HG02571 (cell line): ENCODE measurements at regions not wholly inside any gene's neighbourhood (a gene's known extent, or its start where the extent isn't known, plus 50 kb on each side); places are given as distances from the start of the nearest gene placed in this dataset.
A peak's percentile ranks its signal among the peaks of the same experiment; 100 is the strongest.

Source experiments
- ATAC-seq: cut with Tn5 transposase; IDR thresholded peaks from one replicate; pipeline ENCODE4 v1.9.1; 2021; ENCODE audit warnings: mild to moderate bottlenecking, moderate library complexity; ENCODE audit not compliant: unreplicated experiment

- ATAC-seq = no peak
Measured at GRCh38 chr12:85568395-85569103, 267.7 kb downstream of the RASSF9 start.

DNA sequence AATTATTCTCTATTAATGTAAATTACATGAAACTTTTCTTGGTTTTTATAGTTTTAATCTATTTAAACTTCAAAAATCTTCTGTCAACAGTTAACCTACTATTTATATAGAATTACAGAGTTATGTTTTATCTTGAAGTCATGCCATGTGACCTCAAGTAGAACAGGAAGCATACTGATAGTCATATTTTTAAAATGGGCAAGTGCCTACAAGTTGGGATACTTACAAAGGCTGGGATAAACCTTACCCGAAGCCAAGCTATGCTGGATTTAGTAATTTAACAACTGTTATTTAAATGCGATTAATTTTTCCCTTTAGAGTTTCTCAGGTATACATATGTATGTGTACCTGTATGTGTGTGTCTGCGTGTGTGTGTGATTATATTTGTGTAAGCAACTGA lies 266.9 kb downstream of the RASSF9 start:
- no peak for ATAC-seq

DNA sequence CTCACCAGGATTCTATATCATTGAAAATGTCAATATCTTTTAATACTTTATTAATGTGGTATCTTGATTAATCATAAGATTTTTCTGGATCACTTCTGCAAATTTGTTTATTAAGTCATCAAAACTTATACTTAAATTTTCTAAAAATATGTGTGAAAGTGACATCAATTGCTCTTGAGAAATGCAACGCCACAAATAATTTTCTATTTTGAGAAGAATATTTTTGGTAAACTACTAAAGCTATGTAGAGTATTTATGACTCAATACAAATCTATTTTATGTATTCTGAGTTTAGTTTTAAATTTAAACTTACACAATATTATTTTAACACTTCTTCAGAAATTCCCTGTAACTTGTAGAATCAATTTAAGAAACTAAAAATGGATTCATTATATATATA lies 263.3 kb downstream of the RASSF9 start:
- no peak for ATAC-seq

DNA sequence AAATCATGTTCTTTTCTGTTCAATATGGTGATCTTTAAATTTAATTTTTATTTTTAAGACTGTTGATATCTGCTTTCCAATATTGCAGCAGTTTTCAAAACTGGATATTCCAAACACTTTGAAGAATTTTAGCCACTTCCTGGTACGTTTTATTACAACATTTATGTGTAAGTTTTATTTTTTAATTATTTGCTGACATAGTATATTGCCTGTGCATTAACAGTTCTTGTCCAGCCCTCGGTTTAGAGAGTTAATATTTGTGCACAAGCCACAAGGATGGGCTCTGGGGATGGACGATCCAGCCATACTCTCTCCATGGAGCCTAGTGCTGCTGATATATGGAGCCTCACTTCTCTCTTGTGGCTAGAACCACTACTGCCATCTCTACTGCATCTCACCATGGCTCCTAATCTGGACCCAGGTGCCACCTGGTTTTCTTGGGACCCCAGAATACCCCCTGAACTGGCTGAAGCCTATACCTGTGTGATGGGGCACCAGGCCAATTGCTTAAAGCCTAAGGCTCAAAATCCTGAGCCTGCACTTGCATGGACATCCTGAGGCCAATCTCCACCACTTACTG lies 262.5 kb downstream of the RASSF9 start:
- ATAC-seq = no peak

DNA sequence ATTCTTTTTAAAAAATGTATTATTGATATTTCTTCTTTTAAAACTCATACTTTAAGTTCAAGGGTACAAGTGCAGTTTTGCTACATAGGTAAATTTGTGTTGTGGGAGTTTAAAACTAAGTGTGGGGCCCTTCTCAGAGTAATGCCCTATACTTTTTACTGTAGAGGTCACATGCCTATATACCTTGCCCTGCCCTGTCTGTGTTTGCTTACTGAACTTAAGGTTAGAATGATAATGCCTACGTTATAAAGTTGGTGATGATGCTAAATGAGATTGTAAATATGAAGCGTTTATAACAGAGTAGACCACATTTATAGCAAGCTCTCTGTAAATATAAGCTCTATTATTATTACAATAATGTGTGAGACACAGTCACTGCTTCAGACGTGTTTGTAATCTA lies 261.9 kb downstream of the RASSF9 start:
- ATAC-seq = no peak

DNA sequence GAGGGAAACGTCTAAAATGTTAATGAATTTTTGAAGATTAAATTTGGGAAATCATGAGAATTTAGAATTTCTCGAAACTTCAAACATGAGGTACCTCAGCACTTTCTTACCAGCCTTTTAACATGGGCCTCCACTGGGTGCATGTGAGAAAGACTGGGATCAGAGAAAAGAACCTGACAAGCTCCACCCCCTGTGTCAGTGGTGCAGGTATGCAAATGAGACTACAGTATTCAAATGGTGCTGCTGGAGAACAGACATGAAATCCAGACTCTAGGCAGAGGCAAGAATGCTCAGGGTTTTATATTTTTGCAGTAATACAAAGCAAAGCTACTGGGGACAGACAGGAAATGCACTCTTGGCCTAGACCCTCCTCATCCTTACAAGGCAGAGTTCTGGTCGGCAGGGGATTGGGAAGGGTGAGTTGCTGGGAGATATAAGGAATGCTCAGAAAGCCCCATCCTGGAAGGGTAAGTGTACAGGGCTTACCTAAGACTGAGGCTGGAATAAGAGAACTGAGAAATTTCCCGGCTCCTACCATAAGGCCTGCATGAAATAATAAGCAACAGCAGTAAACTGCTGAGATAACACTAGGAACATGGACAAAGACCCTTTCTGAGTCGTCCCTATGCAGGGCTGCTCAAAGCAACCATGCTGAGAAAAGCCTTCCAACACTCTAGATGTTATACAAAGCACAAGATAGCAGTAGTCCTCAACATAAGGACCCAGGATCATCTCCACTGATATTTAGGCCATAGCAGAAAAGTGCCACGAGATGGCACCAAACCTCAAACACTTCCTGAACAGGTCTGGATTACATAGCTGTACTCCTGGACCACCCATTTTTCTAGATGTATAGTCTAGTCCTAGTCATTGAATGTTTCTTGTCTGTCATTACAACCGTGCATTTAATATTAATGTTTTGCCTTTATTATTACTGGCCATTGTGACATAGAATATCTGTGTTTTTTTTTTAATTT lies 260.8 kb downstream of the RASSF9 start:
- ATAC-seq = peak; percentile 95

- no peak for ATAC-seq
Measured at GRCh38 chr12:85580562-85581168, 255.5 kb downstream of the RASSF9 start.

- ATAC-seq = no peak
Measured at GRCh38 chr12:85587158-85587557, 249.1 kb downstream of the RASSF9 start.

DNA sequence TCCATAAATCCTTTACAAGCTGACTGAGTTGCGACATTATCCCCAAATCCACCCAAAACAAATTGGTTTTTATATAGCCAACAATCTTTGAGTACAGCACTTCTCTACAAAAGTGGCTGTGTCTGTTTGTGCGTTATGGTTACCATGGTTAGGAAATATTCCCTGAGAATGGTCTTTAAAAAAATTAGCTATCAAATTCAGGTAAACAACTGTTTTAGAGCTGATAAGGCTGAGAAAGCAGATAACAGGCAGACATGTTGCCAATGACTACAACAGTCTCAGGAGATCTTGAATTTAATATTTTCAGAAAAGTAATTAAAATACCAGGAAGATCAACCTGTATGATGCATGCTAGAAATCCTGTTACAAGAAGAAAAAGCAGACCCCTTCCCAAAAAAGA lies 248.0 kb downstream of the RASSF9 start:
- no peak for ATAC-seq

DNA sequence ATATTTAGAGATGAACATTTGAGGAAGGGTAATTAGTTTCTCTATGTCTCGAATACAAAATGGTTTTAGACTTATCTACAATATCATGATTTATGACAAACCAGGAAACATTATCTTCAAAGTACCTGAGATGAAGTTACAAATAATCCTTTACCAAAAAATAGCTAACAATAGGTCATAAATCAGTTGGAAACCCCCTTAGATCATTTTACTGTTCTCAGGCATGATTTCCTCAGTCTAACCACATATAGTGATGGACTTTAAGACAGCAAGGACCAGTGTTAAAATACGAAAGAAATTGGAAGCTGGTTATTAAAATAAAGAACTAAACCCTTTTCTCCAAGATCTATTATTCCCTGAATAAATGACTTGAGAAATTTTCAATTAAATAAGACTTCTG lies 235.4 kb downstream of the RASSF9 start:
- ATAC-seq = no peak

DNA sequence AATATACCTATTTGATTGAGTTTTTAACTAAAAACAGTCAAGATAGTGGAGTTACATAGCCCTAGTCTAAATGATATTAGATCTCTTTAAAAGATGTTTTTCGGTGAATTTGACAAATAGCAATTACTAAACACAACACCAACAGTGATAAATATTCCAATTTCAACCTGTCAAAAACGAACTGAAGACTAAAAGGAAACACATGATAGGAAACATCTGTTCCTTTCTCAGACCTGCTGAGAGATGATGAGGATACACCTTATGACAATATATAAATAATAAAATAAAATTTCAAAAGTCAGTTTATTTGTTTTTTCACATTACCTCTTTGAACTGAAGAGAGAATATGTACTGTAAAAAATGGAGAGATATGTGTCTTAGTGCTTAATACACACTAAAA lies 232.7 kb downstream of the RASSF9 start:
- no peak for ATAC-seq

- ATAC-seq = no peak
Measured at GRCh38 chr12:85606455-85606854, 229.8 kb downstream of the RASSF9 start.

- ATAC-seq = no peak
Measured at GRCh38 chr12:85609778-85610177, 226.4 kb downstream of the RASSF9 start.

- ATAC-seq = no peak
Measured at GRCh38 chr12:85610194-85610593, 226.0 kb downstream of the RASSF9 start.

DNA sequence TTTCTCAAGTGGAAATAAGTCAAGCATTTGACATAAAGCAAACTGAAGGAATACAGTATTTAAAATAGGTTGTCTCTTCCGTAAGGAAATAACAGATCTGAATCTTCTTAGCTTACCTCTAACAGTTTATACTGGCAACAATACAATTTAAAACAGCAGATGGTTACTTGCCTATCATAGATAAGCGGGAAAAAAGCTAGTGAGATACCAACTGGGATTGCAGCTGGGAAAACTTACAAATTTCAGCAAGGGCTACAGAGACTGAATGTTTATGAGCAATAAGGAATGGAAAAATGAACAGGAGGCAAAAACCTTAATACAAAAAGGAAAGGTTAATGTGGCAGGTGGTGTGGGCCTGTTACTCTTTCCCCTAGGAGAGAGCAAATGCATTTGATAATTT lies 220.0 kb downstream of the RASSF9 start:
- ATAC-seq = no peak

DNA sequence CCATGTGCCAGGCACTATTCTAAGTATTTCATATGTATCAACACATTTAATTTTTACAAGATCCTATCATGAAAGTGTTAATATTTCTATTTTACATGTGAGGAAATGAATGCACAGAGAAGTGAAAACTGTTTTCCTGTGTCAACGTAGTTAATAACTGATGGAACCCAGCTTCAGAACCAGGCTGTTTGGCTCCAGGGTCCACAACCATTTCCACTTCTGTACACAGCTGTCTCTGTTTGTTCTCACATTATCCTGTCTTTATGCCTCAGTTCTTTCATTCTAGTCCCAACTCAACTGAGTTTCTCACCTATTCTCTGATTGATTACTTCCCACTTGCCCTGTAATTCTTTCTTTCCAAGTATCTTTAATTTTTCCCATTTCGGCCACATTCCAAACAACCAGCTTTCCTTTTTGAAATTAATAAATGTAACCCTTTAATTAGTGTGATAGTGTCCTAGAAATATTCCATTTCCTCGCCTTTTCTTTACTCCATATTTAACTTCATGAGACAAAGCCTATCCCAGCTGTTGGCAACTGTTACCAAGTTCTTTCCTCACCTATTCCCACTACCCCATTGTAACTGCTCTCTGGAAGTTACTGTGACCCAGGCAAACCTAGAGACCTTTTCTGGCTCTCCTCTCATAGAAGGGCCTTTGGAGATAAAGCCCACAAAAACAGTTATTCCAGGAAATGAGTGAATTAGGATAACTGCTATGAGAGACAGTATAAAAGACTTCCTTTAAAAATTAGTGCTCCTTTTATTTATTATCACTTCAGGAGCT lies 218.7 kb downstream of the RASSF9 start:
- no peak for ATAC-seq

DNA sequence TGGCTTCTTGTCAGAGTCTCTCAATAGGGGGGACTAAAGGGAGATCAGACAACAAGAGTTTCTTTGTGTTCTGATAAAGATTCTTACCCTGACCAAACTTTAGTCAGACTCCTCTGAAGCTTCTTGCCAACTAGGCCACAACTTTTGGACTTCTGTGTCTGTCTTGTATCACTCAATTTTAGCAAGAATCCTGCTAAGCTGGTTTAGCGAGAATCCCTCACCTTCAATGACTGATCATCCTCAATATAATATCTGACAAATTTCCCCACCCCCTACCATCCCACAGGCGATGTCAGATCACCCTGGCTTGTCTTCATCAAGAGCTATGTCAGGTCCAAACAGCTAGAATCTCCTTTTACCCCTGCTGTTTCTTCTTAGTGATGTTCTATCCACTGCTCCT lies 215.2 kb downstream of the RASSF9 start:
- no peak for ATAC-seq

DNA sequence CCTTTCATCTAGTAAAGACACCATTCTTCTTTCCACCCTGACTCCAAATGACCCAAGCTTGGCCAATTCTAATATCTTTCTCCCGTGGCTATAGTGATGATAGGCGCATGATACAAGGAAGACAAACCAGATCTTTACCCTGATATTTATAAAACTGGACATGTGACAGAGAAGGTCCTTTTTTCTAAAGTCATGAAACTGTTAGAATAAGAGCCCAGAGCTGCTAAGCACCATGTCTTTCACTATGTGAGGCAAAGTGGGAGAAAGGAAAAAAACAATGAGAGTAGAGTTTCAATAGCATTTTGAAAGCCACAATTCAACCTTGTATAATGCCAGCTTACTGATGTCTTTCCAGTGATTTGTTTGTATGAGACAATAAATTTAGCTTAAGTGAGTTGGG lies 212.4 kb downstream of the RASSF9 start:
- ATAC-seq = no peak

GRCh38 chr12:85625467-85625866 lies 210.7 kb downstream of the RASSF9 start:
- no peak for ATAC-seq

DNA sequence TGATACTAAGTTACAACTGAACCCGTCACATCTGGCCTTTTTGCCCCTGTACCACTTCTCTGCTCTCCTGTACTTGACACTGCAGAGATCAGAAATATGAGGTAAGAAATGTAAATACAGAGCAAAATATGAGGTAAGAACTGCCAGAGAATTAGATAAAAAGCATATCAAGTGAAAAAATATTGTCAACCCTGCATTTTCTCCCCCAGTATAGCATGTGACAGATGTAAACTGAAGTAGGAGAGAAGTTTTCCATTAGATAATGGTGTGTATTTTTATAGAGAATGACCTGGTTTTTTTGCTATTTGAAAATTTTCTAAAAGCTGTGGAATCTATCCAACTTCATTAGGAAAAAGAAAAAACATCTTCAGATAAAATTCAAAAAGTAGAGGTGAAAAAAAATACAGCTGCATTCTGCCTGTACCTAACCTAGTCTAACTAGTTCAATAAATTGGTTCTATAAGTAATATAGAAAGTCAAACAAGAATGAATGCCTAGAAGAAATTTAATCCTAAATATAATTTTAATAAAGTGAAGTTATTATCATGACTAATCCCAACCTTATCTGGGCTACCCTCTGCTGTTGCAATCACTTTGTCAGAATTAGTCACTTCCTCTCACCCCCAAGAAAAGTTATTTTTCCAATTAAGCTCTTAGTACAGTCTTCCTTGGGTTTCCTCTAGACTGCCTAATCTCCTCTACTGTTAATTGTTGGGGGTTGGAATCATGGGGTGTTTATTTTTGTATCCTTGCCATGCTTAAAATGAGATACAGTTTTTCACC lies 210.0 kb downstream of the RASSF9 start:
- ATAC-seq = no peak
